Stimulated activated CD8-positive, alpha-beta memory T cell treated with anti-CD3 and anti-CD28 coated beads, Interleukin-7, amount 100 ng/mL, for 4 hours (primary cell): ENCODE measurements at regions not wholly inside any gene's neighbourhood (a gene's known extent, or its start where the extent isn't known, plus 50 kb on each side); places are given as distances from the start of the nearest gene placed in this dataset.

Source experiments
- DNase-seq, 2 donors: peaks; one replicate each; pipeline ENCODE4 v3.0.0-alpha.2; 2020; ENCODE audit warnings: low read depth in 2 of 2

DNA sequence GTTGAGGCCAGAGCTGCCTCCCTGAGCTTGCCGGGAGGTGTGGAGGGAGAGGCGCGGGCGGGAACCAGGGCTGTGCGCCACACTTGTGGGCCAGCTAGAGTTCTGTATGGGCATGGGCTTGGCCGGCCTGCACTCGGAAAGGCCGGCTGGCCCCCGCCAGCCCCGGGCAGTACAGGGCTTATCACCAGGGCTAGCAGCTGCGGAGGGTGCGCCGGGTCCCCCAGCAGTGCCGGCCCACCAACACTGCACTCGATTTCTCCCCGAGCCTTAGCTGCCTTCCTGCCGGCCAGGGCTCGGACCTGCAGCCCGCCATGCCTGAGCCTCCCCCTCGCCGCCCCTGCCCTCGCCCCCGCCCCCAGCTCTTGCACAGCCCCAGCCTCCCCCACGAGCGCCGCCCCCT lies 472.7 kb downstream of the TFAP2A start:
- DNase-seq, result no peak

GRCh38 chr6:9938801-9939200 lies 476.1 kb downstream of the TFAP2A start:
- no peak for DNase-seq

- no peak for DNase-seq
Measured at GRCh38 chr6:9937031-9937763, 477.7 kb downstream of the TFAP2A start.

DNA sequence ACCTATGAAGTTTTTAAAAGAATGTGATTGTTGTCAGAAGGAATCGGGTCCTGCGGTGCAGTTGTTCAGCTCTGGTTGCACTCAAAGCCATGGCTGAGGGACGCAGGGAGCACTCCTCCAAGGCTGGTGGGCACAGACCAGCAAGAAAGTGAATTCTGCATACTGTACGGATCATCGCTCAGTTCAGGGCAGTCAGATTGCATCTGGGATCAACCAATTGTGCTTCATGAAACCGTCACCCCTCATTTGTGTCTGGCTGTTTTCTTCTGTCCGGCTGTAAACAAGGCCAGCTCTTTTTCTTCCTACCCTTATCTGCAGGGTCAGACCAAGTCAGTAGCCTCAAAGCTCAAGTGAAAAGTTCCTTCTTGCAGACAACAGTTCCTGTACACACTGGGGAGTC lies 478.3 kb downstream of the TFAP2A start:
- DNase-seq, result no peak

DNA sequence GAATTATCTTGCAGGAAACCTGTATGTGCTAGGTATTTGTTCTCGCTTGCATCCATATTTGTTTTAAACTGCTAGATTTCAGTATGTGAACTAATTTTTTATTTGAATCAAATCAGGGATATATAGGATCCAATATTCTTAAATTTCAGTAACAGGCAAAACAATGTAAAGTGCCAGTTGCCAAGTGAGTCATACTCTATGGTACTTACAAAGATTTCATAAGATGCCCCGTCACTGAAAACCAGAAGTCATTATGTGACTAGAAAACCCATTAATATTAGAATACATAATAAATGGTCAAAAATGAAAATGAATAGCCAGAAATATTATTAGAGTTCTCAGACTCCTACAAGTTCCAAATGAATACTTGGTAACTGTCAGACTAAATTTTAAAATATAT lies 481.2 kb downstream of the TFAP2A start:
- no peak for DNase-seq

GRCh38 chr6:9927275-9927674 lies 487.6 kb downstream of the TFAP2A start:
- no peak for DNase-seq

DNA sequence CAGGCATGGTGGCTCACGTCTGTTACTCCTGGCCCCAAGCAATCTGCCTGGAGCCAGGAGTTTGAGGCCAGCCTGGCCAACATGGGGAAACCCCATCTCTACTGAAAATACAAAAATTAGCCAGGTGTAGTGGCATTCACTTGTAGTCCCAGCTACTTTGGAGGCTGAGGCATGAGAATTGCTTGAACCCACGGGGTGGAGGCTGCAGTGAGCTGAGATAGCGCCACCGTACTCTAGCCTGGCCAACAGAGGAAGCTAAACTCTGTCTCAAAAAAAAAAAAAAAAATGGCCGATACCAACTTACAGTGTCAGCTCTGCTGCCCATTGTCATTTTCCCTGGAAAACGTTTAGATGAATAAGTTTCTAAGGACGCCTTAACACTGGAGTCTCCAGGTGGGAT lies 489.9 kb downstream of the TFAP2A start:
- DNase-seq, result no peak

DNA sequence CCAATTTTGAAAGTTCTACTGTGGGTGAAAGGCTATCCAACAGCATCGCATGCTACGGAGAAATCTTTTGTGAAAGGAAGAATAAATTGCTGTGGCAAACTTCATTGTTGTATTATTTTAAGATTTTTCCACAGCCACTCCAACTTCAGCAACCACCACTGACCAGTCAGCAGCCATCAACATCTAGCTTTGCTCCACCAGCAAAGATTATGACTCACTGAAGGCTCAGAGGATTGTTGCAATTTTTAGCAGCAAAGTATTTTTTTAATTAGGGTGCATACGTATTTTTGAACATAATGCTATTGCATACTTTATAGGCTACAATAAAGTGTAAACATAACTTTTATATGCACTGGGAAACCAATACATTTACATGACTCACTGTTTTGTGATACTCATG lies 493.5 kb downstream of the TFAP2A start:
- no peak for DNase-seq

DNA sequence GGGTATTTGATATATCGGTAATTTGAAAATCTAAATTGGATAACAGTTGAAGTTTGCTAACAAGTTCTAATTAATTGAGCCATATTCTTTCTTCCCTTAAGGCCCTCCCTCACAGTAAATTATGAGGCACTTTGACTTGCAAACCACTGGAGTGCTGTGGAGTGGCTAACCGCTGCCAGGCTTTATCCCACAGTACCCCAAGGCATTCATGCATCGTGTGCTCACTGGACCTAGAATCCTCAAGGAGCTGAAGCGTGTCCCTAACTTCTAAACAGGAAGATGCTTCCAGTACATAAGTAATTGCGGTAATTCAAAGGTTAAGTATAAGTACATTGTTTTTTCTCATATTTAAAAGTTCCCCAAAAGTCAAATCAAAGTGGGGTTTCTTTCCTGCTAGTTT lies 499.9 kb downstream of the TFAP2A start:
- no peak for DNase-seq

GRCh38 chr6:9901376-9901775 lies 513.5 kb downstream of the TFAP2A start:
- DNase-seq, result no peak

DNA sequence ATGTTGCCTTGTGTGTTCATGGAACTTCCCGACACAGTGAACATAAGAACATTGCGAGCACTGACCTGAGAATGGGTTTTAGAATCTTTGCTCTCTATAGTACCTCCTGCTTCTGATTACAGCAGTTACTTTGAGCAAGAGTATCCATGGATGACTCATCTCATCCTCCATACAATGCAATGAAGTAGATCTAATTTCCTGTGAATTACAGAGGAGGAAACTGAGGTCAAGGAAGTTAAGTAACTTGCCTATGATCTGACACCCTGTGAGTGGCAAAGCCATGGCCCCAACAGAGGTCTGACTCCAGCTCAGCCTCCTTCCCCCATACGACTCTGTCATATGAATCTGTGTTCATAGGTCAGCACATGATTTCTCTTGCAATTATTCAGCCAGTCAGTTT lies 518.1 kb downstream of the TFAP2A start:
- DNase-seq, result no peak

DNA sequence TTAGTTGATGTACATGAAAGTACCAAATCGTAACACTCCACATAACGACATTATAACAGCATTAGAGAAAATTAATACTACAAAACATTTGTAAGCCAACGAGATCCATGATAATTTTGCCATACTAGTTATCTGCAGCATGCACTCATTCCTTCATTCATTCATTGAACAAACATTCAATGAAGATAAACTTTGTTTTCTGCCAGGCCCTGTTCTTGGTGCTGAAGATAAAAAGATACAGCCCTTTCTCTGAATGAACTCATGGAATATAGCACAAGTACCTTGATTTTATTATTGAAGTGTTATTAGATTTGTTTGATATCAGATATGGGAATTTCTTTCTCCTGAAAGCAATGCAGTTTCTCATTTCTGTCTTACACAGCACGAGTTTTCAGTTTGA lies 524.0 kb downstream of the TFAP2A start:
- no peak for DNase-seq

DNA sequence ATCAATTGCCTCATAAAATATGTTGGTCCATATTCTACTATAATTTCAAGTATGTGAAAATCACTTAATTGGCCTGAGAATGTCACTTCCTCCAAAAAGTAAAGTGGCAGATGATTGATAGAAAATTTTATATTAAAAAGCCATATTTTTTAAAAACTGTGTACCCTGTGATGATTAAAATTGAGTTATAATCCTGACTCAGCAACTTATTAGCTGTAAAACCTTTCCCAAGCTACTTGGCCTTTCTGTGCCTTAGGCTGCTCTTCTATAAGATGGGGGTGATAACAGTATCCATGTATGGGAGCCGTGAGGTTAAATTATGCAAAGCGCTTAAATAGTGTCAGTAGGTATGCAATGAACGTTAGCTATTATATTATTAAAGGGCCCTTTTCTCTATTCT lies 524.4 kb downstream of the TFAP2A start:
- no peak for DNase-seq

DNA sequence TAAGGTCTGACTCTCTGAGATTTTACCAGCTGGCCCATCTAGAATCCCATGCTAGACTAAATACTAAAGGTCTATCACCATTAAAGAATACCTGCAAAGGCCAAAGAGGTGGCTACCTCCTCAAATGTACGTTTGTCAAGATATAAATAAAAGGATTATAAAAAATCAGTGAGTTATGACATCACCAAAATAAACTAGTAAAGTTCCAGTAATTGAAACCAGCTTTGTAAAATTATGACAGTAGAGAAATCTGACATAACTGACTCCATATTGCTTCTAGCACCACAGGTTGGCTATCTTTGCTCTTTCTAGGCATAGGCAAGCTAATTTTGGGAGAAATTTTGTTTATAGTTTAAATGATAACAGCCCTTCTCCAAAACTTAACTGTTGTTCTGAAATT lies 536.3 kb downstream of the TFAP2A start:
- no peak for DNase-seq

DNA sequence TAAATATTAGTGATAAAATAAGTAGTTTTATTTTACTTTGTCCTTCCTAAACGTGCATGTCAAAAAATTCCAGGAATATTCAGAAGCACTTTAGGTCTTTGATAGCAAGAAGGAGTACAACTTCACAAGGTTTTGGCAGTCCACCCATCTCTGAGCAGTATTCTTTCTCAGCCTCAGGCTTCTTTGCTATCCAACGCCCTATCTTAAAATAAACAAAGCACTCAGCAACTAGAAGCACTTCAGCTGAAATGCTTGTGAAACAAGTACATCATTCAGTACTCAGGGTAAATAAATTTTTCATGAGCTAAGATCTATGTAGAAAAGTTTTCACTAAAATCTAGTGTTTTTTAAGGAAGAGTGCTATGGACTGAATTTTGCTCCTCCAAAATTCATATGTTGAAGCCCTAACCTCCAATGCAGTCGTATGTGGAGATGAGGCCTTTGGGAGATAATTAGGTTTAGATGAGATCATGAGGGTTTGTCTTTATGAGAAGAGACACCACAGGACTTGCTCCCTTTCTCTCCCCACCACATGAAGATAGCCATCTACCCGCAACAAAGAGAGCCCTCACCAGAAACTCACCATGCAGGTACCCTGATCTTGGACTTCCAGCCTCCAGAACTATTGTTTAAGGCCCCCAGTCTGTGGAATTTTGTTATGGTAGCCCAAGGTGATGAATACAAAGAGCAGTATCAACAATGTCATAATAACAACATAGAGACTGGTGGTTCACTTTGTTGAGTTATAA lies 539.1 kb downstream of the TFAP2A start:
- DNase-seq, result no peak

DNA sequence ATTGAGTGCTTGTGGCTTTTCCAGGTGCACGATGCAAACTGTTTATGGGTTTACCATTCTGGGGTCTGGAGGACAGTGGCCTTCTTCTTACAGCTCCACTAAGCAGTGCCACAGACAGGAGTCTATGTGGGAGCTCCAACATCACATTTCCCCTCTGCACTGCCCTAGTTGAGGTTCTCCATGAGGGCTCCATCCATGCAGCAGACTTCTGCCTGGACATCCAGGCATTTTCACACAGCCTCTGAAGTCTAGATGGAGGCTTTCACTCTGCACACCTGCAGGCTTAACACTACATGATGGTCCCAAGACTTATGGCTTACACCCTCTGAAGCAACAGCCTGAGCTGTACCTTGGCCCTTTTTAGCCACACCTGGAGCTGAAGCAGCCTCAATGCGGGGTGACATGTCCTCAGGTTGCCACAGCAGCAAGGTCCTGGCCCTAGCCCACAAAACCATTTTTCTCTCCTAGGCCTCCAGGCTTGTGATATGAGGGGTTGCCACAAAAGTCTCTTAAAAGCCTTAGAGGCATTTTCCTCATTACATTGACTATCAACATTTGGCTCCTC lies 552.2 kb downstream of the TFAP2A start:
- no peak for DNase-seq

- DNase-seq, result no peak
Measured at GRCh38 chr6:9851541-9852380, 563.1 kb downstream of the TFAP2A start.

DNA sequence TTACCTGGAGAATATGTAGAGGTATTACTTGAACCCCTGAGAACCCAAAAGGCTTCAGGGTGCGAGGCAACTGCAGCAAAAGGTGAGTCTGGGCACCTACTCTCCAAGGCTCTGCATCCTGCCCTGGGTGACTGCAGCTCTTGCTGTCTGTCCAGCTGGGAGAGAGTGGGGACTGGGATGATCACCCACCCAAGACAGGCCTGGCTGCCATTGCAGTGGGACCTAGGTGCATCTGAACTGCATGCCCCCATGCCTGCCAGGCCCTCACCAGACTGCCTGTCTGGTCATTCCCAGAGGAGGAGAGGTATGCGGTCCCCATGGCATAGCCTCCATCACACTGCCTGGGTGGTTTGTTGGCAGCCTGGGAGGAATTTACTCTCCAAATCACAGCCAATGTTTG lies 563.9 kb downstream of the TFAP2A start:
- no peak for DNase-seq

DNA sequence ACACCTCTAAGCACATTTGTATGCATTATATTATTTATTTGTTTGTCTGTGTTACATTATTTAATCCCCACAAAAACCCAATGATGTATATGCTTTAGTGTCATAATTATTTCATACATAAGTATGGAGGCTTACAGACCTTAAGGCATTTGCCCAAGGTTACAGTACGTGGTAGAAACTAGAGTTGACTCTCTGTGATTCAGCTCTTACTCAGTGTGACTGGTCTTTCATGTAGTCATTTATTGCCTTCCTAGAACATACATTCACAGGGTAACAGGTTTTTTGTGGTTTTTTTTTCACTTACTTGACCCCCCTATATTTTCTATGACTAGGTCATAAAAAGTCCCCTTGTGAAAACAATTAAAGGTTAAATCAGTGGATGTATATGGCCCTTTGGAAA lies 566.8 kb downstream of the TFAP2A start:
- DNase-seq, result no peak

- no peak for DNase-seq
Measured at GRCh38 chr6:9841886-9842725, 572.8 kb downstream of the TFAP2A start.

DNA sequence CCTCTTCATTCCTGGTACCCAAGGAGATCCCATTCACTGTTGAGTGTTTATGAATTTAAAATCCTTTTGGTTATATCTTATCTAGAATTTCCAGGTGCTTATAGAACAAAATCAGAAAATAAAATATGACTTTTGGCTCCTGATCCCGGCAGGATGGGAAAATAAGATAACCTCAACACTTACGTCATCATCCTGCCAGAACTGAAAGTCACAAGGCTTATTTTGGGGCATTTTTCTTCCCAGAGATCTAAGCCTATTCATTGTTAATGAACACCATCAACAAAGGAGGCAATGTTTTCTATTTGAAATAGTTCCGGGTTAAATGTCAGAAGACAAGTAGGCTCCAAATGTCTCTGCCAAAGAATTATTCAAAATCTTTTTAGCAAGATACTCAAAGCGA lies 580.6 kb downstream of the TFAP2A start:
- no peak for DNase-seq
